ENCODE measurements at regions not wholly inside any gene's neighbourhood (a gene's known extent, or its start where the extent isn't known, plus 50 kb on each side); places are given as distances from the start of the nearest gene placed in this dataset.

GRCh38 chr13:58773280-58773859 lies 1141.8 kb downstream of the PCDH17 start:
- TF ChIP-seq CTCF (IDR thresholded peaks at IDR 0.05) (no peak), POLR2A (IDR thresholded peaks at IDR 0.05) (no peak)

Data from tibial nerve (tissue), 3 donors.